ENCODE measurements at regions not wholly inside any gene's neighbourhood (a gene's known extent, or its start where the extent isn't known, plus 50 kb on each side); places are given as distances from the start of the nearest gene placed in this dataset.

GRCh38 chr2:220704081-220704480 is 868.0 kb downstream of the EPHA4 start:
- Histone ChIP-seq H3K27ac (ENCODE audit: low read depth, low read length) (no peak overlapping the region), H3K4me1 (ENCODE audit: control insufficient read depth in 5 of 5, insufficient read depth in 5 of 5, low read length in 5 of 5) (no peaks in the 10 kb centered on the region), H3K27me3 (ENCODE audit: control insufficient read depth in 5 of 5, insufficient read depth in 4 of 5, low read length in 5 of 5) (no peaks in the 10 kb centered on the region), H3K9ac (ENCODE audit: low read length in 5 of 5) (no peak overlapping the region), H3K36me3 (ENCODE audit: control insufficient read depth in 5 of 5, insufficient read depth in 5 of 5, low read length in 5 of 5) (no peaks in the 10 kb centered on the region), H3K9me3 (ENCODE audit: control insufficient read depth in 5 of 5, low read length in 5 of 5) (peaks cover 0 to 5% (median 0%) of the 10 kb centered on the region in 5 donors), H3K4me3 (ENCODE audit: low read depth in 1 of 5, low read length in 5 of 5) (no peak overlapping the region)

GRCh38 chr2:220704810-220705209 is 867.3 kb downstream of the EPHA4 start:
- H3K9me3 ChIP-seq (ENCODE audit: control insufficient read depth in 5 of 5, low read length in 5 of 5), result peaks cover 0 to 5% (median 0%) of the 10 kb centered on the region in 5 donors
- no peaks in the 10 kb centered on the region for H3K27me3 ChIP-seq (ENCODE audit: control insufficient read depth in 5 of 5, insufficient read depth in 4 of 5, low read length in 5 of 5)
- no peak overlapping the region for H3K27ac ChIP-seq (ENCODE audit: low read depth, low read length)
- no peaks in the 10 kb centered on the region for H3K4me1 ChIP-seq (ENCODE audit: control insufficient read depth in 5 of 5, insufficient read depth in 5 of 5, low read length in 5 of 5)
- no peak overlapping the region for H3K4me3 ChIP-seq (ENCODE audit: low read depth in 1 of 5, low read length in 5 of 5)
- H3K9ac ChIP-seq (ENCODE audit: low read length in 5 of 5), result no peak overlapping the region
- no peaks in the 10 kb centered on the region for H3K36me3 ChIP-seq (ENCODE audit: control insufficient read depth in 5 of 5, insufficient read depth in 5 of 5, low read length in 5 of 5)

- no peak overlapping the region for H3K4me3 ChIP-seq (ENCODE audit: low read depth in 1 of 5, low read length in 5 of 5)
- H3K36me3 ChIP-seq (ENCODE audit: control insufficient read depth in 5 of 5, insufficient read depth in 5 of 5, low read length in 5 of 5), result no peaks in the 10 kb centered on the region
- H3K9me3 ChIP-seq (ENCODE audit: control insufficient read depth in 5 of 5, low read length in 5 of 5), result peaks cover 0 to 5% (median 0%) of the 10 kb centered on the region in 5 donors
- no peaks in the 10 kb centered on the region for H3K27me3 ChIP-seq (ENCODE audit: control insufficient read depth in 5 of 5, insufficient read depth in 4 of 5, low read length in 5 of 5)
- H3K9ac ChIP-seq (ENCODE audit: low read length in 5 of 5), result no peak overlapping the region
- no peaks in the 10 kb centered on the region for H3K4me1 ChIP-seq (ENCODE audit: control insufficient read depth in 5 of 5, insufficient read depth in 5 of 5, low read length in 5 of 5)
- H3K27ac ChIP-seq (ENCODE audit: low read depth, low read length), result no peak overlapping the region
Observed at GRCh38 chr2:220705678-220706077, 866.4 kb downstream of the EPHA4 start.

GRCh38 chr2:220707261-220707660 is 864.8 kb downstream of the EPHA4 start:
- H3K36me3 ChIP-seq (ENCODE audit: control insufficient read depth in 5 of 5, insufficient read depth in 5 of 5, low read length in 5 of 5), result no peaks in the 10 kb centered on the region
- H3K27me3 ChIP-seq (ENCODE audit: control insufficient read depth in 5 of 5, insufficient read depth in 4 of 5, low read length in 5 of 5), result no peaks in the 10 kb centered on the region
- H3K9ac ChIP-seq (ENCODE audit: low read length in 5 of 5), result no peak overlapping the region
- H3K4me1 ChIP-seq (ENCODE audit: control insufficient read depth in 5 of 5, insufficient read depth in 5 of 5, low read length in 5 of 5), result no peaks in the 10 kb centered on the region
- no peaks in the 10 kb centered on the region for H3K9me3 ChIP-seq (ENCODE audit: control insufficient read depth in 5 of 5, low read length in 5 of 5)
- no peak overlapping the region for H3K4me3 ChIP-seq (ENCODE audit: low read depth in 1 of 5, low read length in 5 of 5)
- H3K27ac ChIP-seq (ENCODE audit: low read depth, low read length), result no peak overlapping the region

- Histone ChIP-seq H3K27me3 (ENCODE audit: control insufficient read depth in 5 of 5, insufficient read depth in 4 of 5, low read length in 5 of 5) (no peaks in the 10 kb centered on the region), H3K4me1 (ENCODE audit: control insufficient read depth in 5 of 5, insufficient read depth in 5 of 5, low read length in 5 of 5) (no peaks in the 10 kb centered on the region), H3K27ac (ENCODE audit: low read depth, low read length) (no peak overlapping the region), H3K36me3 (ENCODE audit: control insufficient read depth in 5 of 5, insufficient read depth in 5 of 5, low read length in 5 of 5) (no peaks in the 10 kb centered on the region), H3K9ac (ENCODE audit: low read length in 5 of 5) (no peak overlapping the region), H3K9me3 (ENCODE audit: control insufficient read depth in 5 of 5, low read length in 5 of 5) (no peaks in the 10 kb centered on the region), H3K4me3 (ENCODE audit: low read depth in 1 of 5, low read length in 5 of 5) (no peak overlapping the region)
Observed at GRCh38 chr2:220708366-220708765, 863.7 kb downstream of the EPHA4 start.

- Histone ChIP-seq H3K27me3 (ENCODE audit: control insufficient read depth in 5 of 5, insufficient read depth in 4 of 5, low read length in 5 of 5) (no peaks in the 10 kb centered on the region), H3K4me1 (ENCODE audit: control insufficient read depth in 5 of 5, insufficient read depth in 5 of 5, low read length in 5 of 5) (no peaks in the 10 kb centered on the region), H3K36me3 (ENCODE audit: control insufficient read depth in 5 of 5, insufficient read depth in 5 of 5, low read length in 5 of 5) (no peaks in the 10 kb centered on the region), H3K4me3 (ENCODE audit: low read depth in 1 of 5, low read length in 5 of 5) (no peak overlapping the region), H3K27ac (ENCODE audit: low read depth, low read length) (no peak overlapping the region), H3K9me3 (ENCODE audit: control insufficient read depth in 5 of 5, low read length in 5 of 5) (peaks cover 0 to 3% (median 0%) of the 10 kb centered on the region in 5 donors), H3K9ac (ENCODE audit: low read length in 5 of 5) (no peak overlapping the region)
Observed at GRCh38 chr2:220717283-220717682, 854.8 kb downstream of the EPHA4 start.

- Histone ChIP-seq H3K4me1 (ENCODE audit: control insufficient read depth in 5 of 5, insufficient read depth in 5 of 5, low read length in 5 of 5) (no peaks in the 10 kb centered on the region), H3K36me3 (ENCODE audit: control insufficient read depth in 5 of 5, insufficient read depth in 5 of 5, low read length in 5 of 5) (no peaks in the 10 kb centered on the region), H3K4me3 (ENCODE audit: low read depth in 1 of 5, low read length in 5 of 5) (no peak overlapping the region), H3K27me3 (ENCODE audit: control insufficient read depth in 5 of 5, insufficient read depth in 4 of 5, low read length in 5 of 5) (no peaks in the 10 kb centered on the region), H3K27ac (ENCODE audit: low read depth, low read length) (no peak overlapping the region), H3K9ac (ENCODE audit: low read length in 5 of 5) (no peak overlapping the region), H3K9me3 (ENCODE audit: control insufficient read depth in 5 of 5, low read length in 5 of 5) (peaks cover 0 to 18% (median 5%) of the 10 kb centered on the region in 5 donors)
Observed at GRCh38 chr2:220736778-220737177, 835.3 kb downstream of the EPHA4 start.

GRCh38 chr2:220743203-220743602 is 828.9 kb downstream of the EPHA4 start:
- Histone ChIP-seq H3K9me3 (ENCODE audit: control insufficient read depth in 5 of 5, low read length in 5 of 5) (peaks cover 0 to 16% (median 3%) of the 10 kb centered on the region in 5 donors), H3K9ac (ENCODE audit: low read length in 5 of 5) (no peak overlapping the region), H3K27ac (ENCODE audit: low read depth, low read length) (no peak overlapping the region), H3K27me3 (ENCODE audit: control insufficient read depth in 5 of 5, insufficient read depth in 4 of 5, low read length in 5 of 5) (no peaks in the 10 kb centered on the region), H3K36me3 (ENCODE audit: control insufficient read depth in 5 of 5, insufficient read depth in 5 of 5, low read length in 5 of 5) (no peaks in the 10 kb centered on the region), H3K4me1 (ENCODE audit: control insufficient read depth in 5 of 5, insufficient read depth in 5 of 5, low read length in 5 of 5) (no peaks in the 10 kb centered on the region), H3K4me3 (ENCODE audit: low read depth in 1 of 5, low read length in 5 of 5) (no peak overlapping the region)

GRCh38 chr2:220744861-220745260 is 827.2 kb downstream of the EPHA4 start:
- H3K36me3 ChIP-seq (ENCODE audit: control insufficient read depth in 5 of 5, insufficient read depth in 5 of 5, low read length in 5 of 5), result no peaks in the 10 kb centered on the region
- peaks cover 0 to under 1% (median 0%) of the 10 kb centered on the region in 5 donors for H3K9me3 ChIP-seq (ENCODE audit: control insufficient read depth in 5 of 5, low read length in 5 of 5)
- H3K4me1 ChIP-seq (ENCODE audit: control insufficient read depth in 5 of 5, insufficient read depth in 5 of 5, low read length in 5 of 5), result no peaks in the 10 kb centered on the region
- no peak overlapping the region for H3K27ac ChIP-seq (ENCODE audit: low read depth, low read length)
- no peak overlapping the region for H3K4me3 ChIP-seq (ENCODE audit: low read depth in 1 of 5, low read length in 5 of 5)
- no peak overlapping the region for H3K9ac ChIP-seq (ENCODE audit: low read length in 5 of 5)
- no peaks in the 10 kb centered on the region for H3K27me3 ChIP-seq (ENCODE audit: control insufficient read depth in 5 of 5, insufficient read depth in 4 of 5, low read length in 5 of 5)

- H3K4me1 ChIP-seq (ENCODE audit: control insufficient read depth in 5 of 5, insufficient read depth in 5 of 5, low read length in 5 of 5), result no peaks in the 10 kb centered on the region
- no peak overlapping the region for H3K9ac ChIP-seq (ENCODE audit: low read length in 5 of 5)
- no peaks in the 10 kb centered on the region for H3K36me3 ChIP-seq (ENCODE audit: control insufficient read depth in 5 of 5, insufficient read depth in 5 of 5, low read length in 5 of 5)
- H3K27ac ChIP-seq (ENCODE audit: low read depth, low read length), result no peak overlapping the region
- no peaks in the 10 kb centered on the region for H3K9me3 ChIP-seq (ENCODE audit: control insufficient read depth in 5 of 5, low read length in 5 of 5)
- no peaks in the 10 kb centered on the region for H3K27me3 ChIP-seq (ENCODE audit: control insufficient read depth in 5 of 5, insufficient read depth in 4 of 5, low read length in 5 of 5)
- no peak overlapping the region for H3K4me3 ChIP-seq (ENCODE audit: low read depth in 1 of 5, low read length in 5 of 5)
Observed at GRCh38 chr2:220745682-220746081, 826.4 kb downstream of the EPHA4 start.

GRCh38 chr2:220747736-220748135 is 824.4 kb downstream of the EPHA4 start:
- no peaks in the 10 kb centered on the region for H3K36me3 ChIP-seq (ENCODE audit: control insufficient read depth in 5 of 5, insufficient read depth in 5 of 5, low read length in 5 of 5)
- no peak overlapping the region for H3K27ac ChIP-seq (ENCODE audit: low read depth, low read length)
- no peak overlapping the region for H3K9ac ChIP-seq (ENCODE audit: low read length in 5 of 5)
- H3K9me3 ChIP-seq (ENCODE audit: control insufficient read depth in 5 of 5, low read length in 5 of 5), result no peaks in the 10 kb centered on the region
- H3K4me1 ChIP-seq (ENCODE audit: control insufficient read depth in 5 of 5, insufficient read depth in 5 of 5, low read length in 5 of 5), result peaks cover 0 to under 1% (median 0%) of the 10 kb centered on the region in 5 donors
- no peak overlapping the region for H3K4me3 ChIP-seq (ENCODE audit: low read depth in 1 of 5, low read length in 5 of 5)
- no peaks in the 10 kb centered on the region for H3K27me3 ChIP-seq (ENCODE audit: control insufficient read depth in 5 of 5, insufficient read depth in 4 of 5, low read length in 5 of 5)

Data from subcutaneous abdominal adipose tissue (tissue), 5 donors.